Occipital lobe (tissue), 1 donor: ENCODE measurements at regions not wholly inside any gene's neighbourhood (a gene's known extent, or its start where the extent isn't known, plus 50 kb on each side); places are given as distances from the start of the nearest gene placed in this dataset.

ENCODE experiments used
- DNase-seq: peaks from one replicate; lab custom pipeline; 2025; lab: John Stamatoyannopoulos, UW

DNA sequence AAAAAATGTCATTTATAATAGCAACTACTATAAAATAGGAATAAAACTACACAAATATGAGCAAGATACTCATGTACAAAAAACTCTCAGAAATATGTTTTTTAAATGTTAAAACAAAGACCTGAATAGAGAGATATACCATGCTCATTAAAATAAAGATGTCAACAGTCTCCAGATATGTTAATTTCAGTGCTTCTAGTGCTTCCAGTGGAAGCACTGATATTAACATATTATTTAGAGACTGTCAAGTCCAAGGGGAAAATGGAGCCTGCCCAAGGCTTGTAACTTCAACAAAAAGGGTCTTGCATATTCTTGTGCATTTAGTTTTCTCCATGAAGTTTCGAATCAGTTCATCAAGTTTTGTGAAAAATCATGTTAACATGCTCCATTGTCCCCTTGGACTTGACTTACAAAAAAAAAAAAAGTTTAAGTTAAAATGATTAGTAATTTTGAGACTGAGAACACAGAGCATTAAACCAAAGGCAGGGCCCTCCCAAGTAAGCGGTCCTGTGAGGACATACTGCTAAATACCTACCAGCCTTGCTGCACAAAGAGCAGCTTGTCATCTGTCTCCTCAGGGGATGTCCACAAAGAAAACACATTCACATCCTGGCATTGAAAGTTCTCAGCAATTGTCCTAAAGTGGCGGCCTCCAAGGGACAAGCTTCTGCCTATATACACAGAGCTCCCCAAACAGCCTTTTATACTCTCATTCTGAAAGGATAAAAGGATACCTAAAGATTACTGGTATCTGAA, 501.9 kb upstream of the CHAC2 start:
- no peak for DNase-seq

DNA sequence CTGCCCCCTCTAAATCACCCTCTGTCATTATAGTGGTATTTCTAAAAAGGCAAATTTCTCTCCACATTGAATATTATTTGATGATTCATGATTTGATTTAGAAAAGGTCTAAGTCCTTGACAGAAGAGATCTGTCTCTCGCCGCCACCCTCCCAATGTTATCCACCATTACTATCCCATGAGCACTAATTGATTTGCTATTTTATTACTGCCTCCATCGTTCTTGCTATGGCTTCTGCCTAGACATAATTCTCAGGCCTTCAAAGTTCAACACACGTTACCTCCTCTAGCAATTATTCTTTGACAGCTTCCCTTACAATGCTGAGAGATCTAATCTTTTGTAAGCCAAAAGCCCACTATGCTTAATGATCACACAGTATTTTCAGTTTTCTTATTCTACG, 507.0 kb upstream of the CHAC2 start:
- DNase-seq, result no peak

DNA sequence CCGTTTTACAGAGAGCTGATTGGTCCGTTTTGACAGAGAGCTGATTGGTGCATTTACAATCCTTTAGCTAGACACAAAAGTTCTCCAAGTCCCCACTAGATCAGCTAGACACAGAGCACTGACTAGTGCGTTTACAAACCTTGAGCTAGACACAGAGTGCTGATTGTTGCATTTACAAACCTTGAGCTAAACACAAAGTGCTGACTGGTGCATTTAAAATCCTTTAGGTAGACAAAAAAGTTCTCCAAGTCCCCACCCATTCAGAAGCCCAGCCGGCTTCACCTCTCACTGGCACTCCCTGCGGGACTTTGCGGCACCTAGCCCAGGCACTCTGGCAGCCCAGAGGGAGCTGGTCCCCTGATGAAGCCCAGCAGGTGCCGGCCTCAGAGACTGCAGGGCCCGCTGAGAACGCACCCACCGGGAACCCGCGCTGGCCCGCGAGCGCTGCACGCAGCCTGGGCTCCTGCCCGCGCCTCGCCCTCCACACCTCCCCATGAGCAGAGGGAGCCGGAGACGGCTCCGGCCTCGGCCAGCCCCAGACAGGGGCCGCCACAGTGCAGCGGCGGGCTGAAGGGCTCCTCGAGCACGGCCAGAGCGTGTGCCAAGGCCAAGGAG, 508.1 kb upstream of the CHAC2 start:
- DNase-seq, result no peak

DNA sequence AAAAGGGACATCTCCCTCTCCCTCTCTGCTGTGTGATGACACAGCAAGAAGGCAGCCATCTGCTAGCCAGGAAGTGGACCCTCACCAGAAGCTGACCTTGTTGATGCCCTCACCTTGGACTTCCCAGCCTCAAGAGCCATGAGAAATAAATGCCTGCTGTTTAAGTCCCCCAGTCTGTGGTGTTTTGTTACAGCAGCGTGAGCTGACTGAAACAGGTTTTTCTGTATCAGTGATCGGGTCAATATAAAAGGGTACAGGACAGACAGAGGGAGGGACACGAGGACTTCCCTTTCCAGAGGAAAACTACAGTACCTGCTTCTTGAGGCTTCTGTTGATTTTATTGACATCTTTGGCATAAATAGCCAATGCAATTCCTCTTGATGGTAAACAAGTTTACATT, 510.3 kb upstream of the CHAC2 start:
- DNase-seq, result no peak

DNA sequence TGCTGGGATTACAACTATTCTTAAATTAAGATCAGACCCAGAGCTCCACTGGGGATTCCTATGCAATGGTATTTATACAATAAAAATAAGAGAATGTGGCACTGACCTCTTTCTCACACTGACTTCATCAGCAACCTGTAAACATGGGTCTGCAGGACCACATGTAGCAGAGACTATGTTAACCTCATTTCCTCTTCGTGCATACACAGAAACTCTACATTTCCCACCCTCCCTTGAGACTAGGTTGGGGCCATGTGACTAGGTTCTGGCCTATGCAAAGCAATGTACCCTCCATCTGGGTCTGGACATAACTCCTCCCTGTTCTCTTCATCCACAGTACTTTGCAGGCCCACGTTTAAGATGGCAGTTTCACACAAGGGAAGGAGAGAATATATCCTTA, 514.4 kb upstream of the CHAC2 start:
- DNase-seq, result no peak

DNA sequence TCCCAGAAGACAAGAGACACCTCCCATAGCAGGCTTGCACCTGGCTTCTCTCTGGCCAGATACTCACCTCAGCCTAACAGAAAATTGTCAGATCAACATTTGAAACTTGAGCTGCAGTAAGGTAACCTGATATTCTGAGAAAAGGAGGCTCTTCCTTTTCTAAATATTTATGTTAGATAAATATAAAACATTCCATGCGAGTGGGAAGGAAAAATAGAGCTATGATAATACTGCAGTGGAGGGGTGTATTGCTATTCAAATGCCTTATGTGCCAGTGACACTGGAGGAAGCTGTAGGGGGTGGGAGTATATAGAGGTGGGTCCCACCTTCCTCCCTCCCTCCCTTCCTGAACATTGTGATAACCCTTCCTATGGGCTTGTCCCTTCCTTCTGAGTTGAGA, 515.5 kb upstream of the CHAC2 start:
- DNase-seq, result no peak

DNA sequence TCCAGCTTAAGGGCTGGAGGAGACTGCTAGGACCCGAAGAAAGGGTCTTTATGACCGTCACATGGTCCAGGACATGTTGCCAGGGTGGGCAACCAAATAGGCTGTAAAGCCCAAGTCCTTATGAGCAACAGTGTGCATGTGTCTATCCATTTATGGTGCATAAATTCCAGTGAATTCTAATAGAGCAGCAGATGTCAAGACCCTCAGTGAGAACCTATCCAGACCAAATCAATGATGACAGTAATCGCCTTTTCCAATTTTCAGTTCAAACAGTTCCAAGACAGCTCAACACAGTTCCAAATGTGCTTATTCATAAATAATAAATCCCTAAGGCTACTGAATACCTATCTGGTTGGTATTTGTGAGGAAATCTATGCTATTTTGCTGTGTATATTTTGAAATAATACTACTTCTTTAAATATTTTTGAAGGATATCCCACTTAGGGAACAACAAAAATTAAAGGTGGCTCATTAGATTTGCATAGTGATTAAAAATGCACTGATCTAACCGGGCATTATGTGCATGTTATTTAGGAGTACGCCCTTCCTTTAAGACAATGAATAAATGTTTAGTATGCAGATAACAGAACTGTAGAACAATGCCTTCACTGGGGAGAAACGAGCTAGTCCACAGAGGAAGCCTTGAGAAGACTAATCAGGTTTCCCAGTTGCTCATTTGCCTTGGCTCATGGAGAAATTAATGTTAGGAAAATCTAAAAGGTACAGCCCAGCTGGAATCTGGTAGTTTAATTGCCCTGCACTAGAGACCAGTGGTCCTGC, 519.5 kb upstream of the CHAC2 start:
- DNase-seq, result no peak

DNA sequence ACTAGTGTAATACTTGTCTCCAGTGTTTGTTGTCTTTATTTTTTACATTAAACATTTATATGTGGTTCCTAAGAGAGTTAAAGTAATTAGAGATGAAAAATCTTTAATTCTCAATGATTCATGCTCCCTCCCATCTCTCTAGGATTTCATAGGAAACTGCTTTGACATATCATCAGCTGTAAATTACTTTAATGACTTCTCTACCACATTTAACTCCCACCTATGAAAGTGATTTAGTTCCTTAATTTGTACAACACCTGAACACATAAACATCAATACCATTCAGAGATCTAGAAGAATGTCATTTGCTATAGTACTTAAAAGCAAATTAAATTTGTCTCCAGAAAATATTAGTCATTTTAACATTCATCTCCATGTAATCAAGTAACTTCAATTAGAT, 524.2 kb upstream of the CHAC2 start:
- no peak for DNase-seq

DNA sequence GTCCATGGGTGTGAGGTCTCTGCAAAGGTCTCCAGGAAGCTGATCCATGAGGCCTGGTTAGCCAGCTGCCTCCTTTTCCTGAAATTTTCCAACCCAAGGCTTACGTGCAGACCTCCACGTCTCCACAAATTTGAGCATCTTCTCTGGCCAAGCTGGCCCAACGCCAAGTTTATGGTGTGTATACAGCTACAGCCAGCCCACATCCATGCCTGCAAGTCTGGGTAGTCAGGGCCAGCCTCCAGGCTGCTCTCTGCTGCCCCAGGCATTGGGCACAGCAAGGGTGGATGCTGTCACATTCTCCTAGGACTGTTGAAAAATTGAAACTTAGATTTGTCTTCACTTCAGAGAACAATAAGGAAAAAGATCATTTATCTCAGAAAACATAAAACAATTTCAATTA, 525.5 kb upstream of the CHAC2 start:
- DNase-seq, result no peak

DNA sequence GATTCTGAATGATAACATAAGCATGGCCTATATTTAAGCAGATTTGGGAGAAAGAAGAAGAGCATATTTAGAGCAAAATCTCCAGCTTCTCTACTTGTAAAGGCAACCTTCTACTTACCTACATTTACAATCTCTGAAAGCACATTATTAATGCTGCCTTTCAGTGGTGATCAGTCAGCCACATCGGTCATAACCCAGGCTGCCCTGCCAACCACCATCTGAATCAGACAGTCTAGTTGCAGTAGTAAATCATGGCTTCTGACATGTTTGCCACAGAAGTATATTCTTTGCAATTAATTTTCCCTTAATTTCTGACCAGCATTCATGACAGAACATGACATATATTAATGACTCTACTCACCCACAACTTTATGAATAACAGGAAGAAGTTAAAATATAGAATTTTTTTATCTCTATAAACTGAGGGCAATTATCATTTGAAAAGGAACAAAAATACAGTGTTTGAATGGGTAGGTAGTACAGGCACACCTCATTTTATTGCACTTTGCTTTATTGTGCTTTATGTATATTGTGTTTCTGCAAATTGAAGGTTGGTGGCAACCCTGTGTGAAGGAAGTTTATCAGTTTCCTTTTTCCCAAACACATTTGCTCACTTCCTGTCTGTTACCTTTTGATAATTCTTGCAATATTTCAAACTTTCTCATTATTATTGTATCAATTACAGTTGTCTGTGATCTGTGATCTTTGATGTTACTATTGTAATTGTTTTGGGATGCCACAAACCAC, 531.6 kb upstream of the CHAC2 start:
- DNase-seq, result no peak

DNA sequence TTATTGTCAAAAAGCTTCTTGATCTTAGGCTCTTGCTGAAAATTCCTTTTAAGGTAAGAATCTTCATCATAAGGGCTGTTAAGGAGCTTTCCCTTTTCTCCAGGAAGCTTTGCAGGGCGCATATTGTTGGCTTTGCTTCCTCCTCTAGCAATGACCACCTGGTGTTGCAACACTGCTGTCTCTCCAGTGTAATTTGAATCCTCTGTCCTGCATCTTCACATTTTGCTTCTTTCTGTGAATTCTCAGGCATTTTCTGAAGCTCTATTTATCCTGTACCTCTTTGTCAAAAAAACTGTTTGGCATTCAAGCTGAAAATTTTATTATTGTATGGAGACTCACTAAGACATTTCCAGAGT, 533.1 kb upstream of the CHAC2 start:
- no peak for DNase-seq

DNA sequence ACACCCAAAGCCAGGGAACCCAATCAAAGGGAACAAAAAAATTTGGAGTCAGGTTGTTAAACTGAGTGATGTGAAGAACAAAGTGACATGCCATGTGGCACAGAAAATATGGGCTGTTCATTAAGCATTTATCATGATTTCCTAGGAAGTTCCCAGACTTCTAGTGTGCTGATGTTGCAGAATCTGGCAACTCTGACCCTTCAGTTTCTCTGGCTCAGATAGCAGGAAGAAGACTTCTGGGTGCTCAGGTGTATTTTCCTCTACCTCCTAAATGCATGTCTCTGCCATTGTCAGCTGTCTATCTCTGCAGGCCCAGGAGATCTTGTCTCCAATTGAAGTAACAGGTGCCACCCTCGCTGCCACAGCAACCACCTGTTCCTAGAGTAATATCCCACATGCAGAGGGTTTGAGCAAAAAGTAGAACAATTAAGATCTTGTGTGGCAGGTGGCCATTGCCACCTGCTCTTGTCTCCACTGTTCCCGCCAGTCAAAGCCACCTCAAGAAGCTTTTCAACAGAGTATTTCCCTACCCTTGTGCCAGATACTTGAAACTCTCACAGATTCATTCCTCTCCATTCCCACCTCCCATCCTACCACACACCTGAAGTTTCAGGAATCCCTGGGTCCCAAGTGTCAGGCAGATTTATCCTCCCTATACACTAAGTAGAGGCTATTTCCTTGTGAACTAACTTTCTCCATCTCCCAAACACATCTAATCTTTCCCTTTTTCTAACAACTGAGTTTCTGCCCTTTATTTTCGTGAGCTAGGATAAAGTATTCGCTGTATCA, 533.7 kb upstream of the CHAC2 start:
- no peak for DNase-seq

DNA sequence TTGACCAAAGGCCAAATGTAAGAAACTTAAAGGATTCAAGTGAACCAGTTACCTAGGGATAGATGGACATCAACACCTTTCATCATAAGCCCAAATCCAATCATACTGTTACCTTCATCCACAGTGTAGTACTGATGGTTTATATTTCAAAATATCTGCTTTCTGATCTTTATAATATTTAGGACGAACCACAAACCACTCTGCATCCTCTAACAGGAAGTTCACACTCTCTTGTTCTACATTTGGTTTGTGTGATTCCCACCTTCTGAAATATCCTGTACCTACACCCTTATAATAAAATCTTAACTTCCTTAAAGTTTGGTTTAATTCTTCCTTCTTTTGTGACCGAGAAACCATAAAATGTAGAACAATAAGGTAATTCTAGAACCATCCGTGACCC, 535.7 kb upstream of the CHAC2 start:
- DNase-seq, result no peak

DNA sequence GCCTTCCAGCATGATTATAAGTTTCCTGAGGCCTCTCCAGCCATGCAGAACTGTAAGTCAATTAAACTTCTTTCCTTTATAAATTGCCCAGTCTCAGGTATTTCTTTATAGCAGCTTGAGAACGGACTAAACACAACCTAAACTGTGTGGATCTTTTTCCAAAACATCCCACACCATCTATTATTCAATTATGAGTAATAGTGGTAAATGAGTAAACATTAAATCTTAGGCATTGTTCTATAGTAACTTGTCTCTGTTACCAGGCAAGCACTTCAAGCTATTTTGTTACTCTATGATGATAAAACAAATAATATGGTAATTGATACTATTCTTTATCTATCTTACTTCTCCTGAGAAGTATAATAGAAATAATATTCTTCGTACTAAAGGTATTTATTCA, 536.9 kb upstream of the CHAC2 start:
- no peak for DNase-seq

DNA sequence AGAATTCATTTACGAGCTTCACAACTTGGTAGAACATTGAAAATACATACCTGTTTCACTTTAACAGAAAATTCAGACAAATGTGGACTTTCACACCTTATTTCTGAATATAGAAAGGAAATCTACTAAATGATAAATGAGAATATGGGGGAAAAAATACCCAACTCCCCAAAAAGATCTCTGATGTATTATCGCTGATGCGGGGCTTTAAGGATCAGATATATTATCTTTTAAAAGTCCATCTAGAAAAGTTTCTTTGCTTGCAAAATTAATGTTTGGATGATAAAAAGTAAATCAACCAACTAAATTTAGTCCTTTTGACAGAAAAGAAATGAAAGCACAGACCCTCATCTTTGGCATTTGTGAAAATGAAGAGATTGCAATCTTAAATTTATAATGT, 540.1 kb upstream of the CHAC2 start:
- no peak for DNase-seq

DNA sequence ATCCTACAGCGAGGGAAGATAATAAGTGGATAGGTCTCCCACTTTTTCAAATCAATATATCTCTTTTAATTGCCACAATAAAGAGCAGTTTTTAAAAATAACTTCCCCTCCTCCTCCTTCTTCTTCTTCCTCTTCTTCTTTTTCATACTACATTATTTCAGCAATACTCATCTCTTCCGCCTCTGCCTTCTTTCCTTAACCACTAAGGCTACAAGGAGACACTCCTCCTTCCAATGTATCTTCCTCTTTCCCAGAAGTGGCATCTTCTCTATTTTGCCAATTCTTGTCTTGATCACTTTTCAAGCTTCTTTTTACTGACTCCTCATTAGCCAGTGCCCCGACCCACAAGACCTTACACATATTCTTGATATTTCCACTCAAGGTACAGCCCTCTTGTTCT, 546.6 kb upstream of the CHAC2 start:
- no peak for DNase-seq

DNA sequence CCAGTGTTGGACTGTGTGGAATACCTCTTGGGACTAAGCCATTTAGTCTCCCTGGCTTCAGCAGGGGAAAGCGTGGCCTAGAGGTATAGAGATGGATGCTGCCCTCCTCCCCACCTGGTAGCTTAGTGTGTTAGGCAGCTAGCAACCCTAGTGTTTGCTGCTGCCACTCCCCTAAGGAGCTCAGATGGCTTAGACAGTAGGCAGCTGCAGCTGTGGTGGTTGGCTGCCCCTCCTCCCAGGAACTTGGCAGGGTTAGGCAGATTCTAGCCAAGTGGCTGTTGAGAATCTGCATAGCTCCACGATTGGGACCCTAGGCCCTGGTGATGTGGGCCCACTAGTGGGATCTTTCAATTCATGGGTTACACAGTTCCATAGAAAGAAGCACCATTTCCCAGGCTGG, 550.4 kb upstream of the CHAC2 start:
- no peak for DNase-seq

DNA sequence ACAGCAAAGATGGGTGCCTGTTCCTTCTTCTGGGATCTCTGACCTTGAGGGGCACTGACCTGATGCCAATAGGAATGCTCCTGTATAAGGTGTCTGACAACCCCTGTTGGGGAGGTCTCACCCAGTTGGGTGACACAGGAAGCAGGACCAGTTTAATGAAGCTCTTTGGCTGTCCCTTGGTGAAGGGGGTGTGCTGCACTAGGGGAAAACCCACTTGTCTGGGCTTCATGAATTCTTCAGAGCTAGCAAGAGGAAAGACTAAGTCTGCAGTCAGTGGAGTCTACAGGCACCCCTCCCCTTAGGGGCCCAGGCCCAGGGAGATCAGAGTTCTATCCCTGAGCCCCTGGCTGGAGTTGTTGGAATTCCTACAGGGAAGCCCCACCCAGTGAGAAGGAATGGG, 550.8 kb upstream of the CHAC2 start:
- DNase-seq, result no peak

DNA sequence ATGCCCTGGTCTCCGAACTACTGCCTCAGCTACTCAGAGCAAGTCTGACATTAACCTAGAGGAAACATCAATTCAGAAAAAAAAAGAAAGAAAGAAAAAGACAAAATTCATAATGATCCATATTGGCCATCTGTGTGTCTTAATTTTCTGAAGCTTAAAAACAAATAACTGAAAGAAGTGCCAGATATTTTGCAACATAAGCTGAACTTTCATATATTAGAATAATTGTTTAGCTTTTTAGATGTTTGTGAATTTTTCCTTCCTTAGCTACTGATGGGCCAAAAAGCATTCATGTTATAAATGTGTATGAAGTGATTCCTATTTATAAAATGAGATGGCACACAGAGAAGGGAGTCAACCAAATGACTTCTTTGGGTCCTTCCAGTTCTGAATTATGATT, 555.0 kb upstream of the CHAC2 start:
- DNase-seq, result no peak

DNA sequence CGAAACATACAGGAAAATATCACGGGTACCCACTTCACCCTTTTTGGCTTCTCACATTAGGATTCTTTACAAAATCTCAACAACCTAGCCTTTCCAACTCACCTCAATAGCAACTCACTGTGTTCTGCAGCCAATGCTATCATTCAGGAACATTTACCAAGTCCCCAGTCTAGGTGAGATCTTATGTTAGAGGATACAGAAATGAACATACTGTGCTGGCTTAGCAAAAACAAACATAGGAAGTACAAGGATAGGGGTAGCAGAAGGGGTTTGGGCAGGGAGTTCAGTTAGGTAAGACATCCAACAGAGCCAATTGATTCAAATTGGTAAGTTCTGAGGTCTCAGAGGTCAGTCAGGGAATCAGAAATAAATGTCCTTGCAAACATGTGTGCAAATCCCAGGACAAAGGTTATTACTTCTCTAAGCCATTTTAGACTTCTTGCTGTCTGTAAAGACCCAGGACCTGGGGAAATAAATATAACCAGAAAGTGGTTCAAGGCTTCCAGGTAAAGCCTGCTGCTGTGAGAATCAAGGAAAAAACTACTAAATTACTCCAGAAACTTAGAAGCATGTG, 556.3 kb upstream of the CHAC2 start:
- no peak for DNase-seq

DNA sequence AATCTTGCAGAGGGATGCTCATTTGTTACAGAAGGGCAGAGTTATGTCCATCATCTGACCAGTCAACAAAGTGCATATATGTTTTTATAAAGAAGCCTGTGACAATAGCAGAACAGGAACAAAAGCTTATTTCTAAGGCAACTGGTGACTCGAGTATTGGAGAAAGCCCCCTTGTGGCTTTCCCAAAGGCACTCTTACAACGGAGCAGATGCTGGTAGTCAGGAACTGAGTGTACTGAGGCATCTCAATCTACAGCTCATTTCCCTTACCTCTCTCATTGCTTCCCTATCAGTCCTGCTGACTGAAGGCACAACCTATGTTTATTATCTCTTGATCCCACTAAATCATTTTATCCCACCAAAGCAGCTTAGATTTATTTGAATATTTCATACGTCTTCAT, 557.1 kb upstream of the CHAC2 start:
- DNase-seq, result no peak
